Activated T-helper 9 cell treated with anti-CD3 and anti-CD28 coated beads, Interleukin-2, amount 50 U/mL, for 16 hours (primary cell): ENCODE measurements at regions not wholly inside any gene's neighbourhood (a gene's known extent, or its start where the extent isn't known, plus 50 kb on each side); places are given as distances from the start of the nearest gene placed in this dataset.

Source experiments
- DNase-seq: peaks from one replicate; pipeline ENCODE4 v3.0.0-alpha.2; 2020; ENCODE audit warnings: low read depth

- no peak for DNase-seq
Measured at GRCh38 chr3:102112704-102113230, 263.5 kb downstream of the NFKBIZ start.

- no peak for DNase-seq
Measured at GRCh38 chr3:102113421-102114041, 264.2 kb downstream of the NFKBIZ start.

DNA sequence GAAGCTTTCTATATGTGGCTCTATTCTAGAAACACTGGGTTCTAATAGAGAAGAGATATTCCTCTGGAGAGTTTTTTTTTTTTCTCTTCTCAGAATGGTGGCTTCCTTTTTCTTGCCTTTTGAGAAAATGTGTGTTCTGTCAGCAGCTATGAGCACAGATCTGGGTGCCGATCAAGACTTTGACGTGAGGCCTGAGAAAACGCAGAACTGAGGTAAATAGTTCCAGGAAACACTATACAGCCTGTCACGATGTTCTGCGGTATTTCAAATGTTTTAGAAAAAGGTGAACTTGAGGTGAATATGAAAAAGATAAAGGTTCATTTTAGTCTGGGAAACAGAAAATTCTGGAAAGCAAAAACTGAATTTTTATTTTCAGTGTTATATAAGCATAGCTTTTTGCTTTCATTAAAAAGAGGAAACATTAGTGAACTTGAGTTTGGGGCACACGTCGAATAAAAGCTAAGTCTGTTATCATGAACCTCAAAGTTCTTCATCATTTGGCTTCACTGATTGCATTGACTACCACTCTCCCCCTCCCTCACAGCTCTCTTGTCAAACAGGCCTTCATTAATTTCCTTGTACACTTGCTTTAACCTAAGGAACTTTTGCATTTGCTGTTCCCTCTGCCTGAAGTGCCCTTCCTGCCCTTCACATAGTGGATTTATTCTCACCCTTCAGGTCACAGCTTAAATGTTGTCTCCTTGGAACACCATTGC lies 265.1 kb downstream of the NFKBIZ start:
- no peak for DNase-seq

DNA sequence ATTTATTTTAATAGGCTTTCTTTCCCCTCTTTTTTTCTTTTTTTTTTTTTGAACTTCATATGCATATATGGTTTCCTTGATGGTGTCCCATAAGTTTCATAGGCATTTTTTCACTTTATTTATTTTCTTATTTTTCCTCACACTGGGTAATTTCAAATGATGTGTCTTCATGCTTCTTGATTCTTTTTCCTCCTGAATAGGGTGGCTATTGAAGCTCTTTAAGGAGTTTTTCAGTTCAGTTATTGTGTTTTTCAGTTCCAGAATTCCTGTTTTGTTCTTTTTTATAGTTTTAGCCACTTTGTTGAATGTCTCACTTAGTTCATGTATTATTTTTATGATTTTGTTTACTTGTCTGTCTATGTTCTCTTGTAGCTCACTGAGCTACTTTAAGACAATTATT lies 273.2 kb downstream of the NFKBIZ start:
- DNase-seq: no peak

DNA sequence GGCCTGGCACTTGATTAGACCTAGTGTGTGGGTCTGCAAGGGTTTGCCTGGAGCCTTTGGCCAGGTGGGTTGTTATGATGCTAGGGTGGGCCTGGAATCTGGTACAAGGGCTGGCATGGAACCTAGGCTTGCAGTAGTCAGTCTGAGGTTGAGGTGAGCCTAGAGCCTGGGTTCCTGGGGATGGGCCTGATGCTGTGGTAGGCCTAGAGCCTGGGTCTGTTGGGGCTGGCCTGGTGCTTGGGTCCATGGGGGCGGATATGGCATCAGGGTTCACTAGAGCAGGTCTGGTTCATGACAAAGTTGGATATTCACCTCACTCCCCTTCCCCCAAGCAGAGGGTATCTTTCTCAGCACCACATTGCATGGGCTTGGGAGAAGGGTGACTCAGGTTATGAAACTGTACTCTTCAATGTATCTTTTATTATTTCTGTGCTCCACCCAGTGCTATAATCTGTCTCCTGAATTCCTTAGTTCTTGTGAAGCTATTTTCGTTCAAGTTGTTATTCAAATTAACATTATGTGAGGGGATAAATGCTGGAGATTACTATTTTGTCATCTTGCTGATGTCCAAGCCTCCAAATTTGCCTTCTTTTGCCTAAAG lies 274.4 kb downstream of the NFKBIZ start:
- DNase-seq: no peak

DNA sequence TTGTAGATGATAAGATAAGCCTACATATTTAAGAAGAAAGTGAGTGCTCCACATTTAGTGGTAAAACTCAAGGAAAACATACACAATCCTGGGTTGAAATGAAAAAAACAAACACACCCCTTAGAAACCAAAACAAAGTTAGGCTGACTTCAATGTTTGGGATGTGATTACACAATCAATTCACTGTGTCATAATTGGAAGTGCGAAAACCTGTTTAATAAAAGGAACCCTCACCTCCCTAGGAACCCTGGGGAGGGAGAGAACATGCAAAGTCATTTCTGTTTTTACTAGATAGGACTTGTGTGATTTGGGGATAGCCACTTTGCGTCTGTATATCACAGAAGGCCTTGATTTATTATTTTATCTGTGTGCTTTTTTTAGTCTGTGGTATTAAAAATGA lies 275.0 kb downstream of the NFKBIZ start:
- DNase-seq: no peak

- DNase-seq: no peak
Measured at GRCh38 chr3:102124704-102125103, 275.4 kb downstream of the NFKBIZ start.

GRCh38 chr3:102125197-102125993 lies 276.1 kb downstream of the NFKBIZ start:
- DNase-seq: no peak

DNA sequence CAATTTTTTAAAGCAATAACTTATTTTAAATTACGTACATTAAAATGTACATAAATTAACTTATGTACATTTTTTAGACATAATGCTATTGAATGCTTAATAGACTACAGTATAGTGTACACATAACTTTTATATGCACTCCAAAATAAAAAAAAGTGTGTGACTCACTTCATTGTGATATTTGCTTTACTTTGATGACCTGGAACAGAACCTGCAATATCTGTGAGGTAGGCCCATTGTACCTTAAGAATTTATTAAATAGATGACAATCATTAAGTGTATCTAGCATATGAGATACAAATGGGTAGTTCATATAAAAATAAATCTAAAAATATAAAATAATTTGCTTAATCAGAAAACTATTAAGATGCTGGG lies 276.7 kb downstream of the NFKBIZ start:
- DNase-seq: no peak

DNA sequence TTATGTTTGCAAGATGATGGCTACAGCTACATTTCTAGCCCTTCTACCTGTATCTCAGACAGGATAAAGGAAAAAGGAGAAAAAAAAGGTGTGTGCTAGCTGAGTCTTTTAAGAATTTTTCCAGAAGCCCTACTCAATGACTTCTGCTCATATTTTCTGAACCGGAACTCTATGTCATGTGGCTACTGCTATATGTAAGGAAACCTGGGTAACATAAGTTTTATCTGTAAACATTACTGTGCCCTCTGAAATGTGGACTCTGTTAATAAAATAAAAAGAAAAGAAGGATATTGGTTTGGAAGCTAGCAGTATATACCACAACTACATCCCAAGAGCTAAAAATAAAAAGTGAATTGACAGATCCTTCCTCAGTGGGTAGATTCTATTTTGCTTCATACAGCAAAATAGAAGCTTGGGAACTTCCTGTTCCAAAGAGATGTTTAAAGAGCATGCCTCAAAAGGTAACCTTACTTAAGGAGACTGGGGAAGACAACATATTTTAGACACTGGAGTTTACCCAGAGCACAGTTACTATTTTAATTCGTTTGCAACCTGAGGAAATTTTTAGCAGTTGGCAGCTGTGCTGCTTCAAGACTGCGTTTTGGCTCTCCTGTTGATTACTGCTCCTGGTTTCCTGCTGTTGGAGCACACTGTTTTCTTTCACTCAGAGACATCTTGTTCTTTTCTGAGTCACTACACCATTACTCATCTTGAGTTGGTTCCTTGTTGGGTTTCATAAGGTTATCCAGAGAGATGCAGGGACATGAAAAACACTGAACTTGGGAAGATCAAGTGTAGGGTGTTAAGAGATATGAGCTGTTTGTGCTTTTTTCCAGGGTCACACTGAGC lies 280.7 kb downstream of the NFKBIZ start:
- DNase-seq: no peak

DNA sequence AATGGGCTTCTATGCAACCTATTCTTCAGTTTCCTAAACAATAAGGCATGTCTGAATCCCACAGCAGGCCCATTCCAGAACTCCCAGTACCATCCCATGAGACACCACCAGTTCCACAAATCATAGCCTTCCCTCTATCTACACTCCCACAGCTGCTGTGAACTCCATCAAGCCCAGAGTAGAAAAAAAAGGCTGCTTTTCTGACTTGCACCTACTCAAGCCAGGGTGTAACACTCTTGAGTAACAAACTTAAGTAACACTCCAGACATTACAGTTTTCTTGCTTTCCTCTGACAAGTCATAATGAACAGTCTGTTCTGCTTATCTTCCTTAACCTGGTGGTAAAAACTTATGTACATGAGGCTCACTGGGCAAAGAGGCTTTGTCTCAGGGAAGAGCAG lies 283.1 kb downstream of the NFKBIZ start:
- DNase-seq: no peak

DNA sequence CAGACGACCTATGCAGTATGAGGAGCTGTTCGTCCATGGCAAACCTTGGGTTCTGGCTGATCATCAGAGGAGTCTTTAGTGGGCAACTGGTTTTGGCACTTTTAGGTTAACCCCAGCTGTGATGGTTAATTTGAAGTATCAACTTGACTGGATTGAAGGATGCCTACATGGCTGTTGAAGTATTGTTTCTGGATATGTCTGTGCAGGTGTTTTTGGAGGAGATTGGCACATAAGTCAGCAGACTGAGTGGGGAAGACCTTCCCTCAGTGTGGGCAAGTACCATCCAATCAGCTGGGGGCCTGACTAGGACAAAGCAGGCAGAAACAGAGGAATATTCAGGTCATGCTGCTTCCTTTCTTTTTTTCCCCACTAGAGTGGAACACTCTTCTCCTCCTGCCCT lies 284.1 kb downstream of the NFKBIZ start:
- DNase-seq: no peak

- DNase-seq: no peak
Measured at GRCh38 chr3:102135316-102135715, 286.0 kb downstream of the NFKBIZ start.

GRCh38 chr3:102136183-102136582 lies 286.9 kb downstream of the NFKBIZ start:
- no peak for DNase-seq

DNA sequence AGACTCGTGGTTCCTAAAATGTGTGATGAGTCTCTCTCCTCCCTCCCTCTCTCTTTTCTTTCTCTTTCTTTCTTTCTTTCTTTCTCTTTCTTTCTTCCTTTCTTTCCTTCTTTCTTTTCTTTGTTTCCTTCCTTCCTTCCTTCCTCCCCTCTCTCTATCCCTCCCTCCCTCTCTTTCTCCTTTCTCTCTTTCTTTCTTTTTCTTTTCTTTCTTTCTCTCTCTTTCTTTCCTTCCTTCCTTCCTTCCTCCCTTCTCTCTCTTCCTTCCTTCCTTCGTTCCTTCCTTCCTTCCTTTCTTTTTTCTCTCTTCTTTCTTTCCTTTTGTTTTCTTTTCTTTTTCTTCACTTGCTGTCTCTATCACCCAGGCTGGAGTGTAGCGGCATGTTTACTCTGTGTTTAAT lies 290.8 kb downstream of the NFKBIZ start:
- DNase-seq: no peak

DNA sequence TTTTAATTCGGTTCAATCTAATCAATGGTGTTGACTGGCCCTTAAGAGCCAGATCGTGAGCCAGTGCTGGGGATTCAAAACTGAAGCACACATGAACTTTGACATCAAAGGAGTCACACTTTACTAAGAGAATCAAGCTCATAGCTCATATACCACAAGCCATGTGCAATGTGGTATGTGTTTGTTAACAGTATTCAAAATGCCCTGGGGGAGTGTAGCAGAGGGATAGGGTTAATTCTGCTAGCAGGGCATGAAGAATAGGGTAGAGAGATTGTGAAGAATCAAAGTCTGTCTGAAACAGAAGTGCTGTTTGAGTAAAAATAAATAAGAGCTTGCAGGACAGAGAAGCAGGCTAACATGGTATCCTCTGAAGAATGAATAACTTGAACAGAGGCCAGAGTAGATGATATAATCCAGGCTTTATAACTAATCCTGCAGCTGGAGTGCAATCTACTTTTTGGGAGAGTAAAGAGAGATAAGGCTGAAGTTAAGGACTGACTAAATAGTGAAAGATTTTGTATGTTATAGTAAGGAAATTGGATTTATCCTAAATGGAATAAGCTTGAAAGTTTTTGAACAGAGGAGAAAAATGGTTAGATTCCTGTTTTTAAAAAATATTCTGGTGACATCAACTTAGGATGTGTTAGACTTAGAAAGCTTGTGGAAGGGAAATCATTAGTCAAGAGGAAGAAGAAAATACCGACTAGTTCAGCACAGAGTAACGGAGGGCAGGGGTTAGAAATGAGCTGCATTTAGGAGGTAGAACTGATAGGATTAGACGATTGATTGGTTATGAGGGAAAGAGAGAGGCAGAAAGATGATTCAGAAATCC lies 292.0 kb downstream of the NFKBIZ start:
- DNase-seq: no peak

GRCh38 chr3:102141928-102142239 lies 292.6 kb downstream of the NFKBIZ start:
- DNase-seq: no peak

DNA sequence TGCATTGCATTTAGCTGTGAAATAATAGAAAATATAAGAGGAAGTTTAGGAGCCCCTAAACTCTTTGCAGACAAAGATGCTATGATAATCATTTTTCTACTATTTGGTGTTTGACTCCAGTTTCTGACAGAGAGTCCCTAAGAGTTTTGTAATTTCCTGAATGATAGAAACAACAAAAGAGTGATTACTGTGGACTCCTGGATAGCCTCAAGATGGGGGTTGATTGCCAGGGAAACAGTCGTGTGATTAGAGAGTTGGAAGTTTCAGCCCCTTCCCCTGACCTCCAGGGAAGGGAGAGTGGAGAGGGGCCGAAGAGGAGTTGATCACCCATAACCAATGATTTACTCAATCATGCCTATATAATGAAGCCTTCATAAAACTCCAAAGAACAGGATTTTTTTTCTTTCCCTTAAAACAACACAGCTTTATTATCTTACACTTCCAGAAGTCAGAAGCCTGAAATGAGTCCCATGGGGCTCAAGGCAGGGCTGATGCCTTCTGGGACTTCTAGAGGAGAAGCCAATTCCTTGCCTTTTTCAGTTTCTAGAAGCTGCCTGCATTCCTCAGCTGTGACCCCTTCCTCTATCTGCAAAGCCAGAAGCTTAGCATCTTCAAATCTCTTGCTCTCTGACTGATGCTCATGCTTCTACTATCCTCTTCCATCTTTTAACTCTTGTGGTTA lies 292.3 kb upstream of the ZPLD1 start:
- DNase-seq: no peak

DNA sequence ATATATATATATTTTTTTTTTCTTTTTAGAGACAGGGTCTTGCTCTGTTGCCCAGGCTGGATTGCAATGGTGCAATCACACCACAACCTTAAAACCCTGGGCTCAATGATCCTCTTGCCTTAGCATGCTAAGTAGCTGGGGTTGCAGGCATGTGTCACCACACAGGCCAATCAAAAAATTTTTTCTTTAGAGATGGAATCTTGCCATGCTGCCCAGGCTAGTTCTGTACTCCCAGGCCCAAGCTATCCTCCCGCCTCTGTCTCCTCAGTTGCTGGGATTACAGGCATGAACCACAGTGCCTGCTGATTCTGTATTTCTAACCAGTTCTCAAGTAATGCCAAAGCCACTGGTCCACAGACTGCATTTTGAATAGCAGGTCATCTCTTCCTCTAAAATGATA lies 291.3 kb upstream of the ZPLD1 start:
- no peak for DNase-seq

- DNase-seq: no peak
Measured at GRCh38 chr3:102144063-102144462, 290.8 kb upstream of the ZPLD1 start.
